ENCODE measurements at regions not wholly inside any gene's neighbourhood (a gene's known extent, or its start where the extent isn't known, plus 50 kb on each side); places are given as distances from the start of the nearest gene placed in this dataset.

GRCh38 chr1:224564454-224565084 is 51.5 kb upstream of the CNIH3 start:
- TF ChIP-seq, protein P1, sequence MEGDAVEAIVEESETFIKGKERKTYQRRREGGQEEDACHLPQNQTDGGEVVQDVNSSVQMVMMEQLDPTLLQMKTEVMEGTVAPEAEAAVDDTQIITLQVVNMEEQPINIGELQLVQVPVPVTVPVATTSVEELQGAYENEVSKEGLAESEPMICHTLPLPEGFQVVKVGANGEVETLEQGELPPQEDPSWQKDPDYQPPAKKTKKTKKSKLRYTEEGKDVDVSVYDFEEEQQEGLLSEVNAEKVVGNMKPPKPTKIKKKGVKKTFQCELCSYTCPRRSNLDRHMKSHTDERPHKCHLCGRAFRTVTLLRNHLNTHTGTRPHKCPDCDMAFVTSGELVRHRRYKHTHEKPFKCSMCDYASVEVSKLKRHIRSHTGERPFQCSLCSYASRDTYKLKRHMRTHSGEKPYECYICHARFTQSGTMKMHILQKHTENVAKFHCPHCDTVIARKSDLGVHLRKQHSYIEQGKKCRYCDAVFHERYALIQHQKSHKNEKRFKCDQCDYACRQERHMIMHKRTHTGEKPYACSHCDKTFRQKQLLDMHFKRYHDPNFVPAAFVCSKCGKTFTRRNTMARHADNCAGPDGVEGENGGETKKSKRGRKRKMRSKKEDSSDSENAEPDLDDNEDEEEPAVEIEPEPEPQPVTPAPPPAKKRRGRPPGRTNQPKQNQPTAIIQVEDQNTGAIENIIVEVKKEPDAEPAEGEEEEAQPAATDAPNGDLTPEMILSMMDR (IDR thresholded peaks at IDR 0.05) = no peak
- no peaks in the 10 kb centered on the region for H3K4me1 ChIP-seq (ENCODE audit: control insufficient read depth in 1 of 2, low read depth in 2 of 2)
- no peaks in the 10 kb centered on the region for H3K27me3 ChIP-seq (replicated peaks; ENCODE audit: insufficient read depth)
- no peak overlapping the region for H3K27ac ChIP-seq
- ATAC-seq (ENCODE audit: insufficient number of reproducible peaks, low FRiP score, low read depth) = no peak
- H3K9me3 ChIP-seq = no peaks in the 10 kb centered on the region
- no peak overlapping the region for H3K4me3 ChIP-seq
- H3K36me3 ChIP-seq = no peaks in the 10 kb centered on the region
- no peak for DNase-seq (ENCODE audit: low spot score)

DNA sequence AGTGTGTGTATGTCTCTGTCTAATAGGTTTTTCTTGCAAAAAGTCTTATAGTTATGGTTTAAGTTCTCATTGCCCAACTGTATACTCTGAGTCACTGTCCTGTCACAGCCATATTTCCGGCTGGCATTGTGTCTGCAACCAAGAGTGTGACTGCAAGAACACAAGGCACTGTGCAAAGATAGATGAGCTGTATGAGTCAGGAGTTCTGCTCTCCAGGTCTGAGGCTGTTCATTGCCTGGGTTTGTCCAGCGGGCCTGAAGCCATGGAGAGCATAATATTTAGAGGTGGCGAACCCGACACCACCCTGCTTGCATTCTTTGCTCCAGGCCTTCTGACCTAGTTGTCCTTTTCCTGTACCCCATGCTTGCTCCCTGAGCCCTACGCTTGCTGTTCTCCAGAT is 50.9 kb upstream of the CNIH3 start:
- no peak for ATAC-seq (ENCODE audit: insufficient number of reproducible peaks, low FRiP score, low read depth)
- TF ChIP-seq, protein P1 (IDR thresholded peaks at IDR 0.05) = no peak
- no peaks in the 10 kb centered on the region for H3K36me3 ChIP-seq
- no peak for DNase-seq (ENCODE audit: low spot score)
- H3K4me1 ChIP-seq (ENCODE audit: control insufficient read depth in 1 of 2, low read depth in 2 of 2) = no peaks in the 10 kb centered on the region
- H3K27me3 ChIP-seq (replicated peaks; ENCODE audit: insufficient read depth) = no peaks in the 10 kb centered on the region
- no peaks in the 10 kb centered on the region for H3K9me3 ChIP-seq
- H3K4me3 ChIP-seq = no peak overlapping the region
- no peak overlapping the region for H3K27ac ChIP-seq

- TF ChIP-seq, protein P1 (IDR thresholded peaks at IDR 0.05) = no peak
- H3K27ac ChIP-seq = no peak overlapping the region
- no peak for DNase-seq (ENCODE audit: low spot score)
- no peaks in the 10 kb centered on the region for H3K27me3 ChIP-seq (replicated peaks; ENCODE audit: insufficient read depth)
- no peaks in the 10 kb centered on the region for H3K36me3 ChIP-seq
- H3K9me3 ChIP-seq = no peaks in the 10 kb centered on the region
- no peaks in the 10 kb centered on the region for H3K4me1 ChIP-seq (ENCODE audit: control insufficient read depth in 1 of 2, low read depth in 2 of 2)
- H3K4me3 ChIP-seq = no peak overlapping the region
- ATAC-seq (ENCODE audit: insufficient number of reproducible peaks, low FRiP score, low read depth) = no peak
Measured at GRCh38 chr1:224565611-224566406, 50.3 kb upstream of the CNIH3 start.
